Tibial artery (tissue), 4 donors: ENCODE measurements at regions not wholly inside any gene's neighbourhood (a gene's known extent, or its start where the extent isn't known, plus 50 kb on each side); places are given as distances from the start of the nearest gene placed in this dataset.

Experiments
- DNase-seq, 2 donors: peaks; one replicate each; pipeline ENCODE4 v3.0.0-alpha.2; 2019
- H3K27ac ChIP-seq, 2 donors: fragments of 200-600 bp; sonication (generic) in 1 of 2; 1 replicate in 1 of 2; 2 replicates in 1 of 2; pipeline ENCODE4 v1.5.1; 2018 to 2019; ENCODE audit warnings: mild to moderate bottlenecking in 1 of 2
- H3K27me3 ChIP-seq, 2 donors: fragments of 200-600 bp; sonication (generic) in 1 of 2; one replicate each; pipeline versions ENCODE4 v1.5.1 to v1.6.0; 2016 to 2019
- H3K36me3 ChIP-seq, 3 donors: fragments of 200-600 bp; sonication (generic) in 2 of 3; one replicate each; pipeline ENCODE4 v1.5.1; 2016 to 2019; ENCODE audit warnings: mild to moderate bottlenecking in 2 of 3
- H3K4me1 ChIP-seq, 4 donors: fragments of 200-600 bp; sonication (generic) in 2 of 4; 1 replicate in 3 of 4; 2 replicates in 1 of 4; pipeline ENCODE4 v1.5.1; 2016 to 2019
- H3K4me3 ChIP-seq, 2 donors: fragments of 200-600 bp; sonication (generic) in 1 of 2; 1 replicate in 1 of 2; 2 replicates in 1 of 2; pipeline ENCODE4 v1.5.1; 2018 to 2019; ENCODE audit warnings: mild to moderate bottlenecking in 2 of 2
- H3K9me3 ChIP-seq, 3 donors: fragments of 200-600 bp; sonication (generic) in 1 of 3; one replicate each; pipeline ENCODE4 v1.5.1; 2016 to 2019
- intact Hi-C: fragments of 100-400 bp; cut with DNase I; formaldehyde crosslinking; loops from one replicate; pipeline ENCODE4 v1.15.0; 2023; ENCODE audit warnings: low total_unique reads
- TF ChIP-seq, protein P1 (sequence below), 2 experiments: fragments of 200-600 bp in 1 of 2; fragments of 450-650 bp in 1 of 2; IDR thresholded peaks; one replicate each; pipeline ENCODE4 v1.5.1; 2017 to 2019; ENCODE audit warnings: antibody characterized with exemption in 2 of 2, mild to moderate bottlenecking in 1 of 2, moderate library complexity in 1 of 2

DNA sequence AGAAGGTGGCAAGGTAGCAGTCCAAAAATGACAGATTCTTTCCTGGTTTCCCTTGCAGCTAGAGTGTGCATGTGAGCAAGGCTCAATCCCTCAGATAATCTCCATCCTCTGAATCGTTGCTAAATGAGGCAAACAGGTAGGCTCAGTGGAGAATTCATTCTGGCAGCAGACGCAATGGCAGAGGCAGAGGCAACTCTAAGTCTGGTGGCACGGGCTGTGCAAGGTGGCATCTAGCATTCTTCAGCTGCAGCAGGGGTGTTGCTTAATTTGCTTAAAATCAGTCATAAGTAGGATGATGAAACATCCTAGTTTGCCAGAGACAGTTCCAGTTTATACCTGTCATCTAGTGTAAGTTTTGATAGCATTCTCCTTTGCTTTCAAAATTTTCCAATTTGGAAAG is 391.1 kb upstream of the MEX3C start:
- TF ChIP-seq, protein P1, sequence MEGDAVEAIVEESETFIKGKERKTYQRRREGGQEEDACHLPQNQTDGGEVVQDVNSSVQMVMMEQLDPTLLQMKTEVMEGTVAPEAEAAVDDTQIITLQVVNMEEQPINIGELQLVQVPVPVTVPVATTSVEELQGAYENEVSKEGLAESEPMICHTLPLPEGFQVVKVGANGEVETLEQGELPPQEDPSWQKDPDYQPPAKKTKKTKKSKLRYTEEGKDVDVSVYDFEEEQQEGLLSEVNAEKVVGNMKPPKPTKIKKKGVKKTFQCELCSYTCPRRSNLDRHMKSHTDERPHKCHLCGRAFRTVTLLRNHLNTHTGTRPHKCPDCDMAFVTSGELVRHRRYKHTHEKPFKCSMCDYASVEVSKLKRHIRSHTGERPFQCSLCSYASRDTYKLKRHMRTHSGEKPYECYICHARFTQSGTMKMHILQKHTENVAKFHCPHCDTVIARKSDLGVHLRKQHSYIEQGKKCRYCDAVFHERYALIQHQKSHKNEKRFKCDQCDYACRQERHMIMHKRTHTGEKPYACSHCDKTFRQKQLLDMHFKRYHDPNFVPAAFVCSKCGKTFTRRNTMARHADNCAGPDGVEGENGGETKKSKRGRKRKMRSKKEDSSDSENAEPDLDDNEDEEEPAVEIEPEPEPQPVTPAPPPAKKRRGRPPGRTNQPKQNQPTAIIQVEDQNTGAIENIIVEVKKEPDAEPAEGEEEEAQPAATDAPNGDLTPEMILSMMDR (IDR thresholded peaks at IDR 0.05): no peak
- Histone ChIP-seq H3K36me3 (no peaks in the 10 kb centered on the region), H3K27me3 (no peaks in the 10 kb centered on the region), H3K4me1 (no peaks in the 10 kb centered on the region), H3K4me3 (no peak overlapping the region), H3K27ac (no peak overlapping the region), H3K9me3 (no peaks in the 10 kb centered on the region)
- intact Hi-C loops: no loop called here
- DNase-seq: no peak

DNA sequence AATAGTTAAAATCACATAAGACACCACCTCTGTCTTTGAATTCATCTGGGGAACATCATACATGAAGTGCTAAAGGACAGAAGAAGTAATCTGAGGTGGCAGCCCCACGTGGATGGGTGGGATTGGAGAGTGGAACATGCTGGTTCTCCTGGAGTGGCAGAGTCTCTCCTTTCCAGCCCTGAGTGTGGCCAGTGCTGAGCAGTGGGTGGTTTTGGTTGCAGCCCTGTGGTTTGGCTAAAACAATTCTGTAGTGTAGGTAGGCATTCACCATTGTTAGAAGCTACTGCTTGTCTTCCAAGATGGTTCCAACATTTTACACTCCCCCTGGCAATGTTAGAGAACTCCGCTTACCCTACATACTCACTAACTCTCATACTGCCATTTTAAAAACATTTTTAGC is 396.4 kb upstream of the MEX3C start:
- Histone ChIP-seq H3K27ac (no peak overlapping the region), H3K9me3 (peaks cover 0 to 3% (median 0%) of the 10 kb centered on the region in 3 donors), H3K27me3 (no peaks in the 10 kb centered on the region), H3K4me3 (no peak overlapping the region), H3K4me1 (no peaks in the 10 kb centered on the region), H3K36me3 (no peaks in the 10 kb centered on the region)
- TF ChIP-seq, protein P1 (IDR thresholded peaks at IDR 0.05): no peak
- no peak for DNase-seq
- intact Hi-C loops: no loop called here

DNA sequence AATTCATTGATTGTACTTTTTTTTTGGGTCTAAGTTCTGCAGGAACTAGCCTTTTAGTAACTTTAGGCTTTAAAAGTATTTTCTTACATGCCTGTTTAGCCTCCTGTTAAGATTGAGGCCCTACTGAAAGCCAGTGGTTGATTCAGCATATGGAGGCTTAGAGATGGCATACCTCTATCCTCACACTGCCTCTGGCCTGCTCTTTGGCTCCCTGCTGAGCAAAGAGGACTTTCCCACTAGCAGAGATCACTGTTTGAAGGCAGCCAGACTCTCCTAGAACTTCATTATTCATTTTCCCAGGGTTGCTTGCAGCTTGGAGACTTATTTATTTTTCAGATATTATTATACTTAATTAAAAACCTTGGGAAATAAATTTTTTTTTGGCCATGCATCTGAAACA is 405.6 kb upstream of the MEX3C start:
- H3K27ac ChIP-seq: no peak overlapping the region
- intact Hi-C loops: no loop called here
- H3K4me1 ChIP-seq: no peaks in the 10 kb centered on the region
- no peak overlapping the region for H3K4me3 ChIP-seq
- DNase-seq: no peak
- H3K27me3 ChIP-seq: no peaks in the 10 kb centered on the region
- TF ChIP-seq, protein P1 (IDR thresholded peaks at IDR 0.05): no peak
- no peaks in the 10 kb centered on the region for H3K36me3 ChIP-seq
- H3K9me3 ChIP-seq: no peaks in the 10 kb centered on the region

DNA sequence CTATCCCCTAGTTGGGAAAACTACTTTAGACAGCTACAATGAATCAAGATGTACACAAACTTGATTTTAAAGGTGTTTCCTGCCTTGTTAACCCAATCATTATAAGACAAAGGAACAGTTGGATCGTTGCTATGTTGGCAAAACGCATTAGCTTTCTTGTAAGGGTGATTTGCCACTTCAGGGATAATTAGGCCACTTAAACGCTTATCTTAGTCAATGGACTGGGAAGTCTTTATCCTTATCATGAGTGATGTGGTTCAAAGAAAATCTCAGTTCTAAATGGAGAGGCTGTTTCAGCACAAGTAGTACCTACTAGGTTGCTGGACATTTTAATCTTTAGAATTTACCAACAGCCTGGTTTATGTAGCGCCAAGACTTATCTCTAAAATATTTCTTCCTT is 406.1 kb upstream of the MEX3C start:
- TF ChIP-seq, protein P1 (IDR thresholded peaks at IDR 0.05): no peak
- DNase-seq: no peak
- Histone ChIP-seq H3K36me3 (no peaks in the 10 kb centered on the region), H3K4me3 (no peak overlapping the region), H3K4me1 (no peaks in the 10 kb centered on the region), H3K27me3 (no peaks in the 10 kb centered on the region), H3K27ac (no peak overlapping the region), H3K9me3 (no peaks in the 10 kb centered on the region)
- intact Hi-C loops: no loop called here

DNA sequence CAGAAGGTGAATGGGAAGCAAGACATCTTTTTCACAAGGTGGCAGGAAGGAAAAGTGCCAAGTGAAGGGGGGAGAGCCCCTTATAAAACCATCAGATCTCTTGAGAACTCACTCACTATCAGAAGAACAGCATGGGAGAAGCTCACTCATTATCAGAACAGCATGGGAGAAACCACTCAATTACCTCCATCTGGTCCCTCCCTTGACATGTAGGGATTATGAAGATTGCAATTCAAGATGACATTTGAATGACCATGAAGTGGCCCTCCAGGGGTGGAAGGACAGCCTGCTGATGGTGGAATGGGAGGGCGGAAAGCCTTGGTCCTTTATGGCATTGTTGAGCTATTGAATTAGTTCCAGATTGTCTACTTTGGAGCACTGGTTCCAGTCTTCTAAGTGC is 413.0 kb upstream of the MEX3C start:
- DNase-seq: no peak
- no peaks in the 10 kb centered on the region for H3K9me3 ChIP-seq
- no peaks in the 10 kb centered on the region for H3K4me1 ChIP-seq
- TF ChIP-seq, protein P1 (IDR thresholded peaks at IDR 0.05): no peak
- no peak overlapping the region for H3K4me3 ChIP-seq
- intact Hi-C loops: no loop called here
- no peak overlapping the region for H3K27ac ChIP-seq
- H3K27me3 ChIP-seq: no peaks in the 10 kb centered on the region
- H3K36me3 ChIP-seq: no peaks in the 10 kb centered on the region

DNA sequence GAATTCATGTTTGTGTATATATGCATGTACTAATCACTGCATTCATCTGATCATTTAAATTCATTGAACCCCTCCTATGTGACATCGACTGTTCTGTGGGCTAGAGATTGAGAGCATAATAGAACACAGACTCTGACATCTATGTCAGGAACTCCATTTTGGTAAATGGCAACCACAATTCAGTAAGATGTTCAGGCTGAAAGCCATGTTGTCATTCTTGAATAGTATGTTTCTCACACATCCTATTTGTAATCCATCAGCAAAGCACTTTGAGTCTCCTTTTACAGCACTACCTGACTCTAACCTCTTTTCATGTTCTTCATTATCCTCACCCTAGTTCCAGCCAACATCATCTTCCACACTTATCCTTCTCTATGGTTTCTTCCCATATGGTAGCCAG is 413.8 kb upstream of the MEX3C start:
- no peaks in the 10 kb centered on the region for H3K36me3 ChIP-seq
- TF ChIP-seq, protein P1 (IDR thresholded peaks at IDR 0.05): no peak
- intact Hi-C loops: no loop called here
- no peak overlapping the region for H3K4me3 ChIP-seq
- H3K27ac ChIP-seq: no peak overlapping the region
- H3K27me3 ChIP-seq: no peaks in the 10 kb centered on the region
- DNase-seq: no peak
- no peaks in the 10 kb centered on the region for H3K4me1 ChIP-seq
- no peaks in the 10 kb centered on the region for H3K9me3 ChIP-seq
